Cardiac muscle cell (in vitro differentiated cells and primary cell): ENCODE measurements at regions not wholly inside any gene's neighbourhood (a gene's known extent, or its start where the extent isn't known, plus 50 kb on each side); places are given as distances from the start of the nearest gene placed in this dataset.

Source experiments
- DNase-seq, 2 donors: peaks; one replicate each; pipeline versions ENCODE4 v3.0.0 to v3.0.0-alpha.2; 2010 to 2017; ENCODE audit warnings: low read depth in 1 of 2, low spot score in 1 of 2
- H3K27ac ChIP-seq: fragments of 200-600 bp; sonication (generic); 2 replicates; pipeline ENCODE4 v1.5.1; 2016
- H3K27me3 ChIP-seq: fragments of 200-600 bp; sonication (generic); 2 replicates; pipeline ENCODE4 v1.6.0; 2016; ENCODE audit warnings: control low read depth
- H3K36me3 ChIP-seq: fragments of 200-600 bp; sonication (generic); 2 replicates; pipeline ENCODE4 v1.5.1; 2016; ENCODE audit warnings: control low read depth
- H3K4me1 ChIP-seq: fragments of 200-600 bp; sonication (generic); 2 replicates; pipeline ENCODE4 v1.8.1; 2017; ENCODE audit warnings: low read depth, mild to moderate bottlenecking, mixed run types
- H3K4me3 ChIP-seq: fragments of 200-600 bp; sonication (generic); 2 replicates; pipeline ENCODE4 v1.5.1; 2016; ENCODE audit warnings: mild to moderate bottlenecking
- H3K9me3 ChIP-seq: fragments of 200-600 bp; sonication (generic); 2 replicates; pipeline ENCODE4 v1.5.1; 2017; ENCODE audit warnings: low read depth, mild to moderate bottlenecking, control low read depth
- CTCF ChIP-seq: IDR thresholded peaks from 2 replicates; pipeline ENCODE4 v1.5.1; 2012; ENCODE audit warnings: low read depth, mild to moderate bottlenecking, low read length

GRCh38 chr19:30131246-30131645, 189.2 kb downstream of the URI1 start:
- no peak for TF ChIP-seq CTCF
- H3K4me1 ChIP-seq = no peaks in the 10 kb centered on the region
- no peak overlapping the region for H3K27ac ChIP-seq
- no peaks in the 10 kb centered on the region for H3K36me3 ChIP-seq
- DNase-seq = no peak
- no peaks in the 10 kb centered on the region for H3K27me3 ChIP-seq
- H3K4me3 ChIP-seq = no peak overlapping the region
- no peaks in the 10 kb centered on the region for H3K9me3 ChIP-seq

GRCh38 chr19:30131722-30132291, 189.8 kb downstream of the URI1 start:
- H3K27me3 ChIP-seq = no peaks in the 10 kb centered on the region
- H3K27ac ChIP-seq = no peak overlapping the region
- no peak overlapping the region for H3K4me3 ChIP-seq
- no peaks in the 10 kb centered on the region for H3K4me1 ChIP-seq
- H3K36me3 ChIP-seq = no peaks in the 10 kb centered on the region
- no peak for TF ChIP-seq CTCF
- DNase-seq = no peak
- H3K9me3 ChIP-seq = no peaks in the 10 kb centered on the region

DNA sequence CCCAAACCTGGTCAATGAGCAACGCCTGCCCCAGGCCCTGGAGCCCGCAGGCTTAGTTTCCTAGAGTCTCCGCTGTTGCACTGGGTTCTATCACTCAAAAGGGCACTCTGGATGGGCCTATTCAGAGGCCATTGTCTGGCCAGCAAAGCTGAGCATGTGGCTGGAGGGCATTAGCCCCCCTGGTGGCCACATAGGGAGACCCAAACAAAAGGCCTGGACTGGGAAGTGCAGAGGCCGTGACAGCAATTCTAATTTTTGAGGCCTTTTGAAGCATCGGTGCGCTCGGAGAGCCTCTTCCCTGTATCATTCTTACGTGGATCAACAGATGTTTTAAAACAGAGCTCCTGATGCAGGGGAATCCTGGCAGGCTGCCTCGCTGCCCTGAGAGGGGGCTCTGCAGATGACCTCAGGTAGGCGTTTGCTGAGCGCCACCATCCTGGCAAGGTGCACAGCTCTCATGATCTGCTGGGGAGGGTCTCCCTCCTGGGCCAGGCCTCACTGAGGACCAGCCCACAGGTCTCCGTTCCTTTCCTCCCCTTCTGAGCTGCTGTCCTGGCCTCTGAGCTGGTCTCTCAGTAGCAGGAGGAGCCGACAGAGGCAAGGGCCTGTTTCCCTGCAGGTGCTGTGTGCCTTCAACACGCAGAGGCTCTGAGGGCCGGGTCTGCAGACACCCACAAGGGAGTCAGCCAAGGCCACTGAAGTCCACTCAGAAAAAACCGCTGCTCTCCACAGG, 190.5 kb downstream of the URI1 start:
- Histone ChIP-seq H3K4me1 (no peaks in the 10 kb centered on the region), H3K27ac (no peak overlapping the region), H3K27me3 (no peaks in the 10 kb centered on the region), H3K4me3 (no peak overlapping the region), H3K9me3 (no peaks in the 10 kb centered on the region), H3K36me3 (no peaks in the 10 kb centered on the region)
- no peak for TF ChIP-seq CTCF
- no peak for DNase-seq

GRCh38 chr19:30133803-30134202, 191.8 kb downstream of the URI1 start:
- Histone ChIP-seq H3K27me3 (no peaks in the 10 kb centered on the region), H3K9me3 (no peaks in the 10 kb centered on the region), H3K27ac (no peak overlapping the region), H3K4me1 (no peaks in the 10 kb centered on the region), H3K36me3 (no peaks in the 10 kb centered on the region), H3K4me3 (no peak overlapping the region)
- no peak for DNase-seq
- TF ChIP-seq CTCF = no peak

GRCh38 chr19:30135093-30135757, 193.2 kb downstream of the URI1 start:
- Histone ChIP-seq H3K4me1 (no peaks in the 10 kb centered on the region), H3K27ac (no peak overlapping the region), H3K9me3 (no peaks in the 10 kb centered on the region), H3K4me3 (no peak overlapping the region), H3K27me3 (no peaks in the 10 kb centered on the region), H3K36me3 (no peaks in the 10 kb centered on the region)
- no peak for DNase-seq
- no peak for TF ChIP-seq CTCF
